HG02973 (cell line): ENCODE measurements at regions not wholly inside any gene's neighbourhood (a gene's known extent, or its start where the extent isn't known, plus 50 kb on each side); places are given as distances from the start of the nearest gene placed in this dataset.

Experiments
- ATAC-seq: cut with Tn5 transposase; IDR thresholded peaks from one replicate; pipeline ENCODE4 v1.9.1; 2021; ENCODE audit warnings: moderate library complexity; ENCODE audit not compliant: unreplicated experiment

DNA sequence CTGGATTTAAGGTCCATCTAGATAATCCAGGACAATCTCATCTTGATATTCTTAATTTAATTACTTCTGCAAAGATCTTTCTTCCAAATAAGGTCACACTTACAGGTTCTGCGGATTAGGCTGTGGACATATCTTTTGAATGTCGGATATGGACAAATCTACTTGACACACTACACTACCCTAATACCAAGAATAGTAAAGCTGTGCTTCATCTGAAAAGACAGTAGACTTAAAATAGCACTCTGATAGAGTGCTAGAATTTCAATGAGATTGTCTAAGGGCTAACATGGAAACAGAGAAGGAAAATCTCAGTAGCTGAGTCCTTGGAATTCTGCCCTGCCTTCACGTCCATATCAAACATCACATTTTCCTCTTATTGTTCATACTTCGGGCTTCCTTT, 1238.0 kb downstream of the EPHA7 start:
- no peak for ATAC-seq

DNA sequence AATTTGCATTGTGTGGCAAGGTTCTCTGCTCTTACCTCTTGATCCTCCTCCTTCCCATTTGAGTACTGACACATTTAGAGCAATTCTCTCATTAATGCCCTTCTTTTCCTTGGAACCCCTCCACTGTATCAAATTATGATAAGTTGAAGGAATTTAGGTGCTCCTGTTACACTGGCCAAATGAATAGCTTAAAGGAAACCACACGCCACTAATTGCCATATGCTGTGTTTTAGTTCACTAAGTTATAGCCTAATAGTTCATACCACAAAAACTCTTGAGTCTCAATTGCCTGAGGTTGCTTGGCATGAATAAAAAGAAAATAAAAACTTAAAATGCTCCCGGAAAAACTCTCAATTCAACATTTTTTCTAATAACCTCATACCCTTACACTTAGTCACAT, 1239.3 kb downstream of the EPHA7 start:
- no peak for ATAC-seq

DNA sequence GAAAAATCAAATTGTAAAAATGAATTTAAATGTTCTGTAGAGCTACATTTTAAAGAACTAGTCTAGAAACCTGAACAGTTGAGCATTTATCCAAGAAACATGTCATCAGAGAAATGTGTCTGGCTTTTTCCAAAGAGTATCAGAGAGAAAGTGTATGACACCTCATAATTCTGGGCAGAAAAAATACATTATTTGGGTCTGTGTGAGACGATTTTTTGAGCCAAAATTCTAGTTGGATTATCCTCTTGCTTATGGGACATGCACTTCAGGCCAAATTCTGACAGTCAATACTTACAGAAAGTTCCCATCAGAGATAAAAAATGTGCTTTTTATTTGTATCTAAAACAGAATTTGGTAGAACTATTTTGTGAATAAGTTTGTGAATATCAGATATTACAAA, 1242.7 kb downstream of the EPHA7 start:
- ATAC-seq: no peak

DNA sequence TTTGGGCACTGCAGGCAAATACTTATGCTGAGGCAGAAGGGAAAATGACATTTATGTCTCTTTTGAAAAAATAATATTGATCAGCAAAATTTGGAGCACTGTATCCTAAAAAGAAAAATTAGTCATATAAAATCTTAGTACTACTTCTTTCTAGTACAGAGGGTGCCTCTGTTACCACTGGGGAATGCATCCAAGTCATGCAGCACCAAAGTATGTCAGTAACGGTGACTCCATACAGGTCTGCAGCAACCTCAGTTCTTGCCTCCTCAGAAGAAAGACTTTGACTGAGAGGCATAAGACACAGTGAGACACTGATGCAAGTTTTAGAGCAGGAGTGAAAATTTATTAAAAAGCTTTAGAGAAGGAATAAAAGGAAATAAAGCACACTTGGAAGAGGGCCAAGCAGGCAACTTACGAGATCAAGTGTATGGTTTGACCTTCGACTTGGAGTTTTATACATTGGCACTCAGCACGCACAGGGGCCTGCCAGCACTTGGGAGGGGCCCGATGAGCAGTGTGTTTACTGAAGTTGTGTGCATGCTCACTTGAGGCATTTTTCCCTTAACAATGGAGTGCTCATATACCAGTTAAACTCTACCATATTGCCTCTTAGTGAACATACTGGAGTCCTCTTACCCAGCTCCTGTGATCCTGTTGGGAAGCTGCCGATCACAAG, 1244.8 kb downstream of the EPHA7 start:
- ATAC-seq: no peak

DNA sequence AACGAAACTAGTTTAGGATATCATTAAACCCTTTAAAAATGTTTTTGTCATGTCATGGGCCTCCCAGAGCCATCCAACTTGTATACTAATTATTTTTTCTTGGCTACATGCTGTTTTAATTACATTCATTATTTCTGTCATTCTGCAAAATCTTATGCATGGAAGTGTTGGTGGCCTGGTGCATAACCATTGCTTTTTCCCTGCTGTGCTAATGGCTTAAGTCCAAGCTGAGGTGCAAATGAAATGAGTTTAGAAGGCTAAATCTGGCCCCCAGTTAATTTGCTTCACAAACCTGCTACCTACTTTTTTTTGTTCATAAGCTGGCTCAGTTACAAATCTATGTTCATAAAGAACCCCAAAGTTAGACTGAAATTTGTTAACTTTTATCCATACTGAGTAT, 1249.9 kb downstream of the EPHA7 start:
- no peak for ATAC-seq

DNA sequence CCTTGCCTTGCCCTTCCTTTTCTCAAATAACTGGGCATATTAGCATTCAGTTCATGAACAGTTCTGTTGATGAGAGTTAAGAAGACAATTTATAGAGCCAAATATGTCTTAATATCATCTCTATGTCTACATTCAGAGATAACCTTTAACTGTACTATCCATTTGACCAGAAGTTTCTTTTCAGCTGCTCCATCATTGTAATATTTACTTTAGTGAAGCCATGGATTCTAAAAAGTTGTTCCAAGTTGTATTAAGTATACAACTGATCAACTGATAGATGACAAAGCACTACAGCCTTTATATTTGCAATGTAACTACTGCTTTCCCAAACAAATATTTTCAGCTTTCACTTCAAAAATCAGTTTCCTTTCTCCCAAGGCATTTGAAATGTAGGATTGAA, 1252.7 kb downstream of the EPHA7 start:
- ATAC-seq: no peak

DNA sequence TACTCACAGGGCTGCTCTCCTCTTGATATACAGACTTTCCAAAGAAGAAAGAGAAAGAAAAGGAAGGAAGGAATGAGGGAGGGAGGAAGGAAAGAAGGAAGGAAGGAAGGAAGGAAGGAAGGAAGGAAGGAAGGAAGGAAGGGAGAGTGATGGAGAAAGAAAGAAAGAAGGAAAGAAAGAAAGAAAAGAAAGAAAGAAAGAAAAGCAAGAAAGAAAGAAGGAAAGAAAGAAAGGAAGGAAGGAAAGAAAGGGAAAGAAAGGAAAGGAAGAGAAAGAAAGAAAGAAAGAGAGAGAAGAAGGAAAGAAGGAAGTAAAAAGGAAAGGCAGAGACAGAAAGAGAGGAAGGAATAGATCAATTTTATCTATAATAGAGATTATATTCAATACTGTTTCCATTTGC, 1257.4 kb downstream of the EPHA7 start:
- no peak for ATAC-seq

DNA sequence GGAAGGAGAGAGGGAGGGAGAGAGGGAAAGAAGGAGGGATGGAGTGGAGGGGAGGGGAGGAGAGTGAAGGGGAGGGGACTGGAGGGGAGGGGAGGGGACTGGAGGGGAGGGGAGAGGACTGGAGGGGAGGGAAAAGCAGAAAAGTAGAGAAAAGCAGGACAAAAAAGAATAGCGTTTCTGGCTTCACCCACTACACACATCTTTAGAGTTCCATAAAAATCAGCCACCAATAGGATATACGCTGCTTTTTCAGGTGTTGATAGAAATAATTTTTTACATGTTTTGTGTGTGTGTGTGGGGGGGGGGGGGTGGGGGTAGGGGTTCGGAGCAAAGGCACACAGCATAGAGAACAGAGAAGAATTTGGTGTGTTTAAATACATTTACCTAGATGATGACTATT, 1259.1 kb downstream of the EPHA7 start:
- no peak for ATAC-seq

DNA sequence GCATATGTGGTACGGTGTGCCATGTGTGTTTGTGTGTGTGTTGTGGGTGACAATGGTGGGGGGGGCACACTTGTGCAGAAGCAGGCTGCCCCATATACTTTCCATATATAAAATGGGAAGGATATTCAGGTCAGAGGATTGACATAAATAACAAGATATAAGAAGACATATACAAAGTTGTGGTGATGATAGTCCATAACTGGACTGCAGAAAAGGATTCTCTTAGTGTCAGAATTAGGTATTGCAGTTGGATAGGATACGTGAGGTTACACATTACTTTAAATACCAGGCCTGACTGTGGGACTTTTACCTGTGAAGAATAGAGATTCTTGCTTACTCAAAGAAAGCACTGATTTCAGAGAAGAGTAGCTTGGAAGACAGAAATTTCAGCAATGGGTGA, 1260.3 kb downstream of the EPHA7 start:
- ATAC-seq: no peak

DNA sequence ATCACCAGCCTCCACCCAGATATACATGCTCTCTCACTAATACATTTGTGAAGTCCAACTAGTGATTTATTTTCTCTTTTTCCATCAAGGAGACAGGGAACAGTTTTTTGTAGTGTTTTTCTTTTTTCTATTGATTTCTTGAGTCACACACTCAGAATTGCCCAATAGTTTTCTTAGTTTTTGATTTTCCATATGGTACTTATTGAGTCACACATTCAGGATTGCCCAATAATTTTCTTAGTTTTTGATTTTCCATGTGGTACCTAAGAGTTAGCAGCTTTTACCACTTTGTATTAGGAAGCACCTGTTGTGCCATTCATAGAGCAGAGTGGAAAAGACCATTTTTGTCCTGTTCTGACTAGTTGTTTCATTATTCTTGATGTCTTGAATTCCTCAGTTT, 1268.8 kb downstream of the EPHA7 start:
- ATAC-seq: no peak

DNA sequence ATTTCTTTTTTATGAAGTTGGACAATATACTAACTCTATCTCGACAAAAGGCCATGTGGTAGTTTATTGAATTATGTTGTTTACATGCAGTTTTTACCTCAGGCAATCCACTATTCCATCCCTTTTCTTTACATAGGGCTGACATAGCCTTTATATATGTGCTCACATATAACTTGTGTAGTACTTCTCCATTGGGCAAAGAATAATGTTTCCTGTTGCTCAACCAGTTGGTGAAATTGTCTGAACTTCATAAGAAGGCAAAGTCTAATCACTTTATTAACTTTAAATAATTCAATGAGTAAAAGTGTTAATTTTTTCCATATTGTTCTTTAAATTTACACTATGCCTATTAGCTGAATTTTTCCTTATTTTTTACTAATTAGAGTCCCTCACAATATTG, 1272.1 kb downstream of the EPHA7 start:
- ATAC-seq: no peak

DNA sequence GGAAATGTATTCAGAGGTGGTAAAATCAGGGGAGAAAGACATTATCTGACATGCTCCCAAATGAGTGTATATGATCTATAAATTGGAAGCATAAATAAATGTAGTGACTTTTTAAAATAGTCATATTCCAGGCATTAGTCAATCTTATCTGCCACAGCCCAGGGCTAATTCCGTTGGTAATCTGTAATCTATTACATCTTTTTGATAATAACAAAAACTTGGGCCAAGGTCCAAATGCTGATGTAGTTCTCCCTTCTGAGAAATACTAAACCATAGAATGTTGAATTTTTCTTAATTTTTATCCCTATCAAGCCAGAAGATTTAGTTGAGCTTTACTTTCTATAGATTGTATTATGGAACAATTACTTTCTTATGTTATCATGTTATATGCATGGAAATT, 1279.8 kb downstream of the EPHA7 start:
- ATAC-seq: no peak

DNA sequence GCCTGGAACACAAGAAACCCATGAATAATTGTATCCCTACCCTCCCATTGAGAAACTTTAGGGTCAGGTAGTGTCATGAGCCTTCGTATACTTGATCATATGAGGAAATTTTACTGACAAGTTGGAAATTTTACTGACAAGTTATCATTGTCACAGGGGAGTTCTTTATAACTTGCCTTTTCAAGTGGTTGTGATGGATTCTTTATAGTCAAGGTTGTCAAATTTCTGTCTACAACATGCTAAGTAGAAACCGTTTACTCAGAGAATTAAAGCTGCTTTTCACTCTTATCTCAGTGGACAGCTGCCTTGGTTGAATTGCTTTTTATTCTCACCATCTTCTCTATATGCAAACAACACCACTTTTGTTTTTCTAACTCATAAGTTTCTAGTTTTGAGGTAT, 1286.4 kb downstream of the EPHA7 start:
- ATAC-seq: no peak

DNA sequence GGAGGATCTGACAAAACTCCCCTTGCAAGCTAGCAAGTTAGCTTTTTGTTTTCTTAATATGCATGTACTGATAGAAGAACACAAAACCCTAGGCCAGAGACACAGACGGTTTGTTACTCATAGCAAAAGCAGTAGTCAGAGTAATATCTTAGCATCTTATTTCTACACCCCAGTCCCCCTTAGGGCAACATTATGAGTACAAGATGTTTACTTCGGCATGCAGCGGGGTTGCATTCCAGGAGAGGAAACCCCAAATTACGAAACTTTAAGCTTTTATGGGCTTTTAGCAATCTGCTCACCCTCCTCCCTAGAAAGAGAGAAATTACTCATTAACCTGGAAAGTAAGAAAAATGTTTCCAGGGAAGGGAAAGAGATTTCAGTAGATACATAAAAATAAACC, 1286.9 kb downstream of the EPHA7 start:
- no peak for ATAC-seq

DNA sequence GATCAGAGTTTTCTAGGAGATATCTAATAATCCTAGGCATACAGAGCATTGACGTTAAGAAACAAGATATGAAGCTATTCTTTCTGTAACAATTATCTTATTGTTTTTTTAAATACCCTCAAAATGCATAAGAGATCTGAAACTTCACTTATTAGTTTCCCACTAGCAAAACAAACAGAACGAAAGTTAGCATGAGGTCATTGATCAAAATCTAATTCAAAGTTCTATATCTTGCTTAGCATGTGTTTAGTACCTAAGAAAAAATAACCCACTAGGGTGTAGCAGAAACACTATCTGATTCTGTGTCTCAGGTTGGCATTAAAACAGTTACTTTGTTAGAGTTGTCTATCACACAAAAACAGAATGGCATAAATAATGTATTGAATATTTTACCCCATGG, 1288.4 kb downstream of the EPHA7 start:
- no peak for ATAC-seq

DNA sequence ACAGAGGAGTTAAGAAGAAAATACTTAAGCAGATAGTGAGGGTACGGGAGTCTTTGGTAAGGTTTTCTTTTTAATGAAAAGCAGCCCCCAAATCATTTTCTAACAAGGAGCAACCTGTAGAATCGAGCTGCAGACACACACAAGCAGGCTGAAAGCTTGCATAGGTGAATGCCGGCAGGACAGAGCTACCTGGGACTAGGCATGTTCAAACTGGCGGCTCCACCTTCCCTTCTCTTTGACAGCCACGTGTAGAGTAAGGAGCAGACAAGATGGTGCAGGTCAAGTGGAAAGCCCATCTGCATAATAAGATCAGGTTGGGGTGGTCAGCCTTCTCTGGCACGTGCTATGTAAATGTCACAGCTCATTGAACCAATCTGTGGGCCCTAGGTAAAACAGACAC, 1292.4 kb downstream of the EPHA7 start:
- ATAC-seq: no peak

DNA sequence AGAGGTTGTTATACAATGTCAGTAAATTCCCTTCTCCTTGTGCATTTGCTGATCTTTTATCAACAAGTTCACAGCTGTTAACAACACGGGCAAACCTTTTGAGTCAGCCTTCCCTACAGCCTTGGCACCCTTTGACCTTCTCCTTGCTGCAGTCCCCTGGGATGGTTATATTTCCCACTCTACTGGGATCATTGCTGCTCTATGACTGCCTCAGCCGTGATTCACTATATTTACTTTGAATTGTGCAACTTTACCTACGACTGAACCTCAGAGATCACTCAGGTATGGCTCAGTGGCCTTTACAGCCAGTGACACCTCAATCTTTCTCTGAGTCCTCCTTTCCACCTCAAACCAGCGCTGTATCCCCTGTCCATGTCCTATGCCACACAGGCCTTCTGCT, 1293.3 kb downstream of the EPHA7 start:
- ATAC-seq: no peak

DNA sequence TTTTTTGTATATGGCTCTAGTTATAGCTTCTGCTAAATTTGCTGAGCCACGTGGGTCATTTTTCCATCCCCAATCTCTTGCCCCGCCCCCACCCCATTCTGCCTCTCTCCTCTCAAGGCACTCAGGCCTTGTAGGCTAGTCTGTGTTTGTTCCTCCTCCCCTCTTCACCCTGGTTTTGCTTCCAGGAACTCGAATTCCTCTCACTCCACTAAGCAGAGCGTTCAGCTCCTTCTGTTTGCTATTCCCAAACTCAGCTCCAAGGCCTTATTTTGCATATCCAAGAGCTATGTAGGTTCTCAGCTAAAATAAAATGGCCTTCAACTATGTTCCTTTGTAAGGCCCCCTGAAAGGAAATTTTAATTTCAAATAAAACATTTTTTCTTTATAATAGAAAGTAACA, 1293.7 kb downstream of the EPHA7 start:
- no peak for ATAC-seq

DNA sequence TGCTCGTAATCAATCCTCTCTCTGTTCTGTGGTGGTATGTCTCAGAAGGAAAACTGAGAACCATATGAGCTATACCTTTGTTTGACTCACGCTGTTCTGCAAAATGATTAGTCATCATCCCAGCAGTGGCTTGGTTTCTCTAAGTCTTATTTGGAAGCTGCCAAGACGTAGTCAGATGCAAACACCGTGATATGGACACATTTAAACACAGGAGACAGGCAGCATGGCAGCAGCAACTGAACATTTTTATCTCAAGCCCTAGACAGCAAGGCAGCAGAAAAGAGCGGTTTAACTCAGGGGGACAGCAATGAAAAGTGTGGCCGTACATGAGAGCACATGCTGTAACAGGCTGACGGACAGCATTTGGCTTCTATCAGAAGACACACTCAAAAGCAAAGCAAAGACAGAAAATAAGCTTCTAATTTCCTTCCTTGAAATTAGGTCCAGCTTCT, 1295.1 kb downstream of the EPHA7 start:
- ATAC-seq: no peak

DNA sequence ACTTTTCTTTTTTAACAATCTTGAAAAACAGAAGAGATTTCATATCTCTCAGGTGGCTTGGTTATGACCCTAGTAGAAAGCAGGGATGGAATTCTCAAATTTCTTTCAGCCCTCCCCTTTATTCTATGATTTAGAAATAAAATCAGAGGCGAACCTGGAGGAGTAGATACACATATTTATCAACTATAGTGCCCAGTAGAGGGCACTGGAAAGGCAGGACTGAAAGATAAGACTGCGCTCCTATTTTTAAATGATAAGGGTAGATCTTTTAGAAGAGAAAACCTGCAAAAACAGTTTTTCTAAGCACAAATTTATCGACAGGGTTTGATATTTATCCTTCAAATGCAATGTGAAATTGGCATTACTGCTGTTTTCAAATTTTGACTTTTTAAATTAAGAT, 1296.6 kb downstream of the EPHA7 start:
- ATAC-seq: no peak

DNA sequence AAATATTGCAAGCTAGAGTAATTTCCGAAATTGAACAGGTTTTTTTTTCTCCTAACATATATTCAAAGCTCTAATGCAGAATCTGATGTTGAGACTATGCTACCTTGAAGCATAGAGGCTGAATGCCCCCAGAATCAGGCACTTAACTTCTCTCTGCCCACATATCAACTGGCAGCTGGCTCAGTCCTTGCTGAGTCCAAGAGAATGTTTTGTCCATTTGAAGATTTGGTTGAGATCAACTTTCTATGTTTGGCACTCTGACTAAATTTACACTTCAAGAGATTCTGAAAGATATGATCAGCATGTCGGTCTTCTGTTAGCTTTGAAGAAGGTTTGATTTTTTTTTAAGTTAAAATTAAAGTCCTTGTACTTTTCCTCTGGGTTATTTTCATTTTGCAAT, 1298.1 kb downstream of the EPHA7 start:
- no peak for ATAC-seq

DNA sequence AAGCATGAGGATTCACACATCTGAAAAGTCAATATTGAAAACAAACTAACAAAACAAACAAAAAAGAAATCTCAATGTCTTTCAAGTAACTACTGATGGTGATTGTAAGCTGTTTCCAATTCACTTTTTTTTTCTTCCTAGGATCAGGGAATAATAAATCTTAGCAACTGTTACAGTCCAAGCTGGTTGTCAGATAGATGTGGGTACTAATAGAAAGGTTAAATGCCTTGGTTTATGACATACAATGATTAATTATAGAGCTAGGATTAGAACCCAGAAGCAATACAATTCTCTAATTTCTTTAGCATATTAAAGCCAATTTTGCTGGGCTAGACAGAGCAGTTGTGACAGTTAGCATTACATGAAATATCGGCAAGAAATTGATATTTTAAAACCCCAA, 1301.6 kb downstream of the EPHA7 start:
- no peak for ATAC-seq

DNA sequence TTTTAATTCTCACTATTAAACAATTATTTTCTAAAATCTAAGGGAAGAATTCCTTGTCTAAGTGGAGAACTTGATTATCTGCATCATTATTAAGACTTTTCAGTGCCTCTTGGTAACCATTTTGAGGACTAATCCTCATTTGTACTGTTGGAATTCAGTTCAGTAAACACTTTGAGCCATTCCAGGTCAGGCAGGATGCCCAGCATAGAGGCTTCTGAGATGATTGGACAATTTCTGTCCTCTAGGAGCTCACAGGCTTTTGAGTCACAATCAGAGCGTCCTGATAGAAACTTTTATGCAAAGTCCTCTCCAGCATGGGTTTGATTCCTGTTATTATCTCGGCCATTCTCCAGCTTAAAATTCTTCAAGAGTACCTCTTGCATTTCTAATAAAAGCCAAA, 1304.6 kb downstream of the EPHA7 start:
- no peak for ATAC-seq
